GM19467 (cell line): ENCODE measurements at regions not wholly inside any gene's neighbourhood (a gene's known extent, or its start where the extent isn't known, plus 50 kb on each side); places are given as distances from the start of the nearest gene placed in this dataset.
"Not testable (repeated sequence)": the region's sequence is repeated elsewhere in the genome, so short reads cannot be mapped to it uniquely, and the experiment has no call there.

Experiments used
- ATAC-seq: cut with Tn5 transposase; IDR thresholded peaks from one replicate; pipeline ENCODE4 v1.9.1; 2021; ENCODE audit warnings: mild to moderate bottlenecking, moderate library complexity; ENCODE audit not compliant: unreplicated experiment

DNA sequence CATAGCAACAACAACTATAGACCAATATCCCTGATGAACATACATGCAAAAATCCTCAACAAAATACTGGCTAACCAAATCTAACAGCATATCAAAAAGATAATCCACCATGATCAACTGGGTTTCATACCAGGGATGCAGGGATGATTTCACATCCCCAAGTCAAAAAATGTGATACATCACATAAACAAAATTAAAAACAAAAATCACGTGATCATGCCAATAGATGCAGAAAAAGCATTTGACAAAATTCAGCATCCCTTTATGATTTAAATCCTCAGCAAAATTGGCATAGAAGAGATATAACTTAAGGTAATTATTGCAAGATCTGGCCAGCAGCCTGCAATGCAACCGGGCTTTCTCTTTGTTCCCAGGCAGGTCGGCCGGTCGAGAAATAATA lies 735.1 kb upstream of the SGO1 start:
- not testable (repeated sequence) for ATAC-seq

DNA sequence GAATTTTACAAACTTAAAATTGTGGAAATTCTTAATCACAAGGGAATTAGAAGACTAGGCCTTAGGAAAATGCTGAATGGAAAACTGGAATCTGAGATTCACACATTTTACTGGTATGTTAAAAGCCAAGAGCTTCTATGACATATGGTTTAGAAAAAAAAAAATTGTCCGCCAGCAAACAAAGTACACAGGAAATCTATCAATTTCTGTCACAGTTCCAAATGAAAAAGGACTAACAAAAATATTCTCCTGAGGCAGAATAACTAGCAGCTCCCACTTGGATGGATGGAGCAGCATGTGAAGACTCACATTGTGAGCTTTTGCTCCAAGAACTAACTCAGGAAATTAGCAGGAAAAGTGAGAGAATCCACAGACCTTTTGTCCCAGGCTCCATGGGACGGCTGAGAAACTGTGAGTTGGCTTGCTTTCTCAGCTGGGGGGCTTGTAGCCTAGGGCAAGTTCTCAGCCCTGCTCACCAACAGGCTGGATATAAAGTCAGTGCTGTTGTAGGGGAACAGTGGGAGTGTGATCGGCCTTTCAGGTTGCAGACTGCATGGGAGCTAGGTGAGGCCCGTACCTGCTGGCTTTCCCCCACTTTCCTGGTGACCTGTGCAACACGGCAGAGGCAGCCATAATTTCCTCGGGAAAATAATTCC lies 731.1 kb upstream of the SGO1 start:
- no peak for ATAC-seq

DNA sequence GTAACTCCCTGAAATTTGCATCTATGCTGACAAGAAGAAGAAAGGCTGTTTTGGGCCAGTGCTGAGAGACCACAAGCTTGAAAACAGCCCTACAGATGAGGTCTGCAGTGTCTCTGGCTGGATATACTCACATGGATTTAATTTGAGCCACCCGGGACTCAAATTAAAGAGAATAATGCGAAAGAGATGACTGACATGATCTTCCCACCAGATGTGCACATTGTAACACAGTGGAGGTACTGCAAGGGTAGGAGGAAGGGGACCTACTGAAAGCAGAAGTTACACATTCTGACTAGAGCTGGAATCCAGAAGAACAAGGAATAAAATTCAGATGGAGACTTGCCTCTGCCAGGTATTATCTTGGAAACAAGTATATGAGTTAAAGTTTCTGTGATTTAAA lies 728.3 kb upstream of the SGO1 start:
- no peak for ATAC-seq

DNA sequence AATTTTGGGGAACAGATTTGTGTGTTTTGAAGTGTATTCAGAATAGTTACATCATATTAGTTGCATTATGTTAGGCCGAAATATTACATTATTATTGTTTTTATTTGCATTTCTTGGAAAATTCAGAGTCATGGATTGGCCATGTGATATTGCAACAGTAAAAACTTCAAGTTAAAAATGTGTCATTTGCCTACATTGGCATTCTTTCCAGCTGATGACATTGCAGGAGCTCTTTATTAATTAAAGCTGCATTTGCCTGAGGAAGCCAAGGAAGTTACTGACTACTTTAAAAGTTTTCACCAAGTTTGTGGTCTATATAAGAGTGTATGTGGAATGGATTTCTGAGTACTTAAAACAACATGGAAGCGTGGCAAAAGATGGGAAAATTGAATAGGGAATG lies 726.4 kb upstream of the SGO1 start:
- no peak for ATAC-seq

DNA sequence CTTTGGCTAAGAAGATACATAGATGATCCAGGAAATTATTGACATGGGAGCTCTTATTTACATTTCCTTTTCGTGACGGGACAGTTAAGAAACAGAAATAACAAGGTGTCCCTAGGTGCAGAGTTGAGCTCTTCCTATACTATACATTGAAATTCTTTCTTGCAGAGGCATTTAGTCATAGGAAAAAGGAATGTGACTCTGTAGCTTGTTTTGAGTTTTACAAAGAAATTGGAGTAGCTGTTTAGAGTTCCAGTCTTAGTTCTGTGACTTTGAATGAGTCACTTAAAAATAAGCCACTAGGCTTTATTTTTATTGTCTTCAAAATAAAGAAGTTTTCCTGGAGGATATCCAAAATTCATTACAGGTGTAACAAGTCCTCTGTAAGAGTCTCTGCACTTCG lies 723.5 kb upstream of the SGO1 start:
- ATAC-seq, result no peak

DNA sequence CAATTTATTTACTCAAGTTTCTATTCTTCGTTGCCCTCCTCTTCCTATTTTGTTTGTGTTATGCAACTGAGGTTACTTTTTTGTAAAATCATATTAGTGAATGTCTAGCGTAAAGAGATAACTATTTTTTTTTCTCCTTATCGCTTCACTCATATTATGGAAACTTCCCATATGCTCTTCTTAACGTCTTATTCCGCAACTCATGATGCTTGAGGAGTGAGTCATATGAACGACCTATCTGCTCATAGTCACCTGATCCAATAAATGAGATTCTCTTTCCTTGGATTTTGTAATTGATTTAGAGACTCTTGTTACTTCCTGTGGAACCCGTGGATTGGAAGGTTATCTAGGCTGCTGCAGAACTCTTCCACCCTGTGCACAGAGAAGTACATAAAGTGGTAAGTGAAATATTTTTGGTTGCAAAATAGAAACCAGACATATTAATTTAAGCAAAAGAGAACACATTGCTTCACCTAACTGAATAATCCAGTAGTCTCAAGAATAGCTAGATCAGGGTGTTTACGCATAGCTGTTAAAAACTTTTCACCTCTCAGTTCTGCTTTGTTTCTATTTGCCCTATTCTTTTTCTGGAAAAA lies 719.3 kb upstream of the SGO1 start:
- ATAC-seq, result no peak

DNA sequence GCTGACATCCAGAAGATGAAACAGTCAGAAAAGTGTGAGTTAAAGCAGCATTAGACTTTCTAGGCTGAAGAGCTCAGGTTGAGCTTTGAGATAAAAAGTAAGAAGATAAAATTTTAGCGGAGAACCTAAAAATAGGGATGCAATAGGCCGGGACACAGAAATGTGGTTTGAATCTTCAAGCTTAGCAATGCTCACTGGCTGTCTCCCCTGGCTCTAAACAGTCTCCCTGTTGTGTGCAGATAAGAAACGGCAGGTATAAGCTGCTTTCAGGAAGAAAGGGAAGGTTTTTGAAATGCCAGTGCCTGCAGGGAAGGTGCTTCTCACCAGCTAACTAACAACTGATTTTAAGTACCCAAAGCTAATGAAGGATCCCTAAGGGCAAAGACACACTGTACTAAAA lies 718.7 kb upstream of the SGO1 start:
- ATAC-seq, result no peak

DNA sequence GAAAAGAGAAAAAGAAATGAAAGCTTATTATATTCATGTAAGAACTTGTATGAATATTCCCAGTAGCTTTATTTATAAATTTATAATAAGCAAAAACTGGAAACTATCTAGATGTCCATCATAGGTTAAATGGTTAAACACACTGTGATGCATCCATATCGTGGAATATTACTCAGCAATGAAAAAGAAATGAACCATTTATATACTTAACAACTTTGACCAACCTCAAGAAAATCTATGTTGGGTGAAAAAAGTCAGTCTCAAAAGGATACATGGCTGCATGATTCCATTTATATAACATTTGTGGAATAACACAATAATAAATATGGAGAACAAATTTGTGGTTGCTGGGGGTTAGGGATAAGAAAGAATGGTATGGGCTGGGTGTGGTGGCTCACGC lies 713.0 kb upstream of the SGO1 start:
- ATAC-seq, result no peak

DNA sequence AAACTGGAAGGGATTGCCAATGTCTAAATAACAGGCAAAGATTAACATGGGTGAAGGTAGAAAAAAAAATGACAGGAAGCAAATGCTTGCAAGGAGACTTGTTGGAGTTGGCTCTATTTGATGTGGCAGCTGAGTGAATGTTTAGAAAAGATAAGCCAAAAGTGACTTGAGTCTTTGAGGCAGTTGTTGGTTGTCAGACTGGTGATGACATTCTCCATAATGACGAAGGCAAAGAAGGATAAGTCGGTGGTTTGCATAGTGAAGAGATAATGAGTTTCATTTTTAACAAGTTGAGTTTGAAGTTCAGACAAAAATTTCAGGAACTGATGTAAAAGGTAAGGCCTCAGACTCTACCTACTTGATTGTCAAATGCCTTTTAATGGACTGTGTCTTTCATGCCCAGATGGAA lies 704.1 kb upstream of the SGO1 start:
- no peak for ATAC-seq

DNA sequence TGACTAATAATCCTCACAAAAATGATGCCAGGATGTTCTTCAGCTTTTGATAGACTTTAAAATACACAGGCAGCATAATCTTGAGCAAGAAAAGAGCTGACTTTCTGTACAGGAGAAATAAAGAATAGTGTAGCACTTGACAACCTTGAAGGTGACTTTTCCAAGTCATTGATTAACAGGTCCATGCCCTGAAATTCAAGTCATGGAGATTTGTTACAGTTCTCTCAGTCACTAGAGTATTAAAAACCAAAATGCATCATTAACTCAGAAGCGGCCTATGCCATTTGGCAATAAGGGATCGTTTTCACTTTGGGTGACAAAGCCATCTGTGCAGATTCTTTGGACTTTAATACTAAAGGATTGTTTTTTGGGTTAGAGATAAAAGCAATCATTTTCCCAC lies 692.7 kb upstream of the SGO1 start:
- no peak for ATAC-seq

DNA sequence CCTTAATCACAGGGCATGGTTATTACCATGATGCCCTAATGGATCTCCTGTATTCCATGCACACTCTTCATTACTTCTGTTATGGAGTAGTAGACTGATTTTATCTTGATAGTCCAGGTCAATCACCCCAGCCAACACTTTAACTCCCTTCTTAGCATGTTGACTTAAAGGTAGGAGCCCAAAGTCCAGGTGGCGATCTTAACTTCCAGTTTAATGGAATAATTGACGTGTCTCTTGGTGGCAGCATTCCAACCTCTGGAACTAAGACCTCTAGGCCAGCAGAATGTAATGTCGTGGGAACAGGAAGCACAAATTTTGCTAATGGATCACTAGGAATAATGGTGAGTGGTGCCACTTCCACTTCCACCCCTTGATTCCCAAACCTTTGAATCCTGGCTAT lies 687.2 kb upstream of the SGO1 start:
- ATAC-seq, result no peak

DNA sequence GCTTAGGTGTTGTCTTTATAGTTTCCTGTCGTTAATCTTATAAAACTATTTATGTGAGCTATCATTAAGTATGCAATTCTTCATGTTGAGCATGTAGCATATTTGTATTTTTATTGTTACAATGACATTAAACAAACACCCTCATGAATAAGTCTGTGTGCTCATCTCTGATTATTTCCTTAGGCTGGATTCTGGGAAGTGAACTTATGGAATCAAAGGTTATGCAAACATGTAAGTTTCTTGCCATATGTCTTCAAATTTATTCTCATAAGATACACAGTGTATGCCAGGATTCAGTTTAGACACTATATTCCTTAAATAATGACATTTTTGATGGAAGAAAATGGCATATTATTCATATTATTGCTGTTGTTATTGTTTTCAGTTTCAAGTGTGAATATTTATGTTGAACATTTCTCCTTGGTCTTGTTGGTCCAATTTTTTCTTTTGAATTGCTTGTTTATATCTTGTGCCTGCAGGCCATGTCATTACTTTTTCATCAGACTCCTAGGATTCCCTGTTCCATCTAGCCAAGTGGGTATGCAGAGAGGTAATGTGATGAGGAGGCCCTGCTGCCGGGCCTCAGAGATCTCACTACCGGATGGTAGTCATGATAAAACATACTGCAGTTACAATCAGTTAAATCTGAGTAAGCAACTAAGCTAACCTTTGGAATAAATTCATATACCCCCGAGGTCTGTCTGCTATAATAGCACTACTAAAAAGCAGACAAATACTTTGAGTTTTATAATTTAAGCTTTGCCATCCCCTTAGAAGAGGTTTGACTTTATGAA lies 684.3 kb upstream of the SGO1 start:
- ATAC-seq, result no peak

DNA sequence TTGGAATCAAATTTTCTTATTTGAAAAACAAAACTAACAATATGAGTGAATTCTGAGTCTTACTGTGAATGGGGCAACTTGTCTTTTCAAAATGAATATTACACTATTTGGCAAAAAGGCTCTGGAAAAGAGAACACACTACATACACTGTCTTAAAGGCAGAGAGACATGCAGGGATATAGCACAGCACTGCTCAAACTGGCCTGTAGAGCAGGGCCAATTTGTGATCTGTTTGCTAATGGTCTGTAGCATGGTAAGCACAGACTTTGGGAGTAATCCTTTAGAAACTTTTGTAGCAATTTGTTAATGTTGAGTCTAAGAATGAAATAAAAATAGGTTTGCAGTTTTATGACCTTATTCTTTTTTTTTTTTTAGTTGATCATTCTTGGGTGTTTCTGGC lies 679.8 kb upstream of the SGO1 start:
- ATAC-seq, result no peak

DNA sequence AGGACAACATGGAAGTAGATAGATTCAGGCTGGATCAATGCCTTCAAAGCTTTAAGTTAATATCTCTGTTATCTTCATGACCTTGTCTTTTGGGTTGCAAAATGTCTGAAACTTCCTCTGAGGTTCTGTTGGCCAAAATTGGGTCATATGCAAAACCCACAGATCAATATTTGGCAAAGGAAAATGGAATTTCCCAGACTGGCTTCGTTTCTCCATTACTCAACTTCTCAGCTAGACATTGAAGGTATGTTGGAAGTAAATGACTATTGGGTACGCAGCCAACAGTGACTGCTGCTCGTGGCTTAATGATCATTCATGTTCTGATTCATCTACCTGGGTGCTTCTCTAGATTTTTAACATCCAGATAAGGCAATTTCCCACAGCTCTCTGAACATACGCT lies 675.4 kb upstream of the SGO1 start:
- no peak for ATAC-seq

DNA sequence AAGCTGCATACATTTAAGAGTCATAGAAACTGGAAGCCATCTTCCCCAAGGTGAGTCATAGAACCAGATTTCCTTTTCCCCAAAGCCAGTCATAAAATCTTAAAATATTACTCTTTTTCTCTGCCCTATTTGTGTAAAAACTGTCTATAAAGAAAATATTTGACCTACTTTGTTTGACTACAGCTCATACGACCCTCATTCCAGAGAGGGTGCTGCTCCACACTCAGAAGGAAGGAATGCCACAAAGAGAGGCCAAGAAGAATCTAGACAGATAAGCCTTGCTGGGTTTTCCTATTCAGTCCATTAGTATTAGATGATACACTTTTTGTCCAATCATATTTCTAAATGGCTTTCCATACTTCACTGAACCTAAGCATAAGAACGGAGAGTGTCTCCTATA lies 671.6 kb upstream of the SGO1 start:
- no peak for ATAC-seq

DNA sequence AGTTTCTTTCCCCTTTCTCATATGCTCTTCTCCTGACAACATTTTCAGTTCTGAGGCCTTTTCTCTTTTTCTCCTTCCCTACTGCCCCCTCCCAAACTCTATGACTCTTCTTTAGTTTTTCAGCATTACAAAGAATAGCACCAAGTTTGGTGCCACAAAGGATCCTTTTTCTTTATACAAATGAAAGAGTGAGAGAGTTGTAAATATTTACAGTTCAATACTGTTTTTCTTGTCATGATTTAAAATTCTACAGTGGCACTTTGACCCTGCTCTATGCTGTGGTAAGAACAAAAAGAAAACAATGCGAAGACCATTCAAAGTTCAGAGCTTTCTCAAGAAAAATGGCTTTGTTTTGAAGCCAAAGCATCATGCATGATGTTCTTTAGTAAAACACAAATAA lies 667.9 kb upstream of the SGO1 start:
- no peak for ATAC-seq

DNA sequence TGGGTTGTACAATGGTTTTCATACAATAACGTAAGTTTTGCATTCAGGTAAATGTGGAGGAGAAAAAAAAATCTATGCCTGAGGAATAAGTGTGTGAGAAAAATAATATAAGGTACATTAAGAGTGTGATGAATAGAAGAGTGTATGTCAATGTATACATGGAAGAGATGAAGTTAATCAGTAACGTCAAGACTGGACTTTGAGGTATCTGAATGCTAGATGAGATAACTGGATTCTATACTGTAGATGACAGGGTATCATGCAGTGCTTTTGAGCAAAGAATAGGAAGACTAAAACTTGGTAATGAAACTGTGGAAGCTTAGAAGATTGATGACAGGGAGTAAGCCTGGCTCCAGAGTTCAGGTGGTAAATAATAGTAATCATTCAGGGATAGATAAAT lies 666.7 kb upstream of the SGO1 start:
- ATAC-seq, result no peak

DNA sequence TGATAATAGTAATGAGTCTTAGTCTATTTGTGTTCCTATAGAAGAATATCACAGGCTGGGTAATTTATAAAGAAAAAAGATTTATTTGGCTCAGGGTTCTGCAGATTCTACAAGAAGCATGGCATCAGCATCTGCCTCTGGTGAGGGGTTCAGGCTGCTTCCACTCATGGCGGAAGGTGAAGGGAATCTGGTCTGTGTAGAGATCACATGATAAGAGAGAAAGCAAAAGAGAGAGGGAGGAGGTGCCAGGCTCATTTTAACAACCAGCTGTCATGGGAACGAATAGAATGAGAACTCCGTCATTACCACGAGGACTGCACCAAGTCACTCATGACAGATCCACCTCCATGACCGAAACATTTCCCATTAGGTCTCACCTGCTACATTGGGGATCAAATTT lies 664.0 kb upstream of the SGO1 start:
- ATAC-seq, result no peak

DNA sequence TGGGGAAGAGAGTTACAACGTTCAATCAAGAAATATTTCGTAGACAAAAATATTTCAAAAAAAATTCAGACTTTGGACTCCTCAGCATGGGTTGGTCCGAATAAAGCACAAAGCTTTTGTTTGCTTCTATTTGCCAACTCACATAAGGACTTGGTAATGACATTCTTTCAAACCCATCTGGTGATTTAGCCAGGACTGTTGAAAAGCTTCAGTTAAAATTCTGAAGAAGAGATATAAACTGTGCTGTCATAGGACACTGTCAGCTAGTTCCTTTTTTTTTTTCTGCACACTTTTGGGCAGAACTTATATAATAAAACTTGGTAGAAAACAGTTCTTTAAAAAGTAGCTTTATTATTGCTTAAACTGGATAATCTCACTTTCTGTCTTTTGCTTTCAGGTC lies 660.8 kb upstream of the SGO1 start:
- ATAC-seq, result no peak

DNA sequence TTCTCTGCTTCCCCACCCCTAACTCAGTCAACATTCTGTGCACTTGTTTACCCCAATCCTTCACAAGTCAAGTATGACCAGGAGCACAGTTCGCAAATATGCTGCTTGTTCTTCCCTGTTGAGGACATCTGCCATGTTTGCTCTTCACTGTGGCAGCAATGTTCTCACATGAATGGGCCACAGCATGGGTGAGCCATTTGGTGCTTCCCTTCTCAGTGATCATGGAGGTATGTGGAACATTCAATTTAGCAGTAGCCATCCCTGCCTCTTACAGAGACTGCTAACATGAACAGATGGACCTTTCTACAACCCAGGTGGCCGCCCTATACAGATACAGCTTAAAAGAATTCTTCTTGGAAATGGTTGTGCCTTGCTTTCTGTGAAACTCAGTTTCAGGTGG lies 660.1 kb upstream of the SGO1 start:
- ATAC-seq, result no peak

DNA sequence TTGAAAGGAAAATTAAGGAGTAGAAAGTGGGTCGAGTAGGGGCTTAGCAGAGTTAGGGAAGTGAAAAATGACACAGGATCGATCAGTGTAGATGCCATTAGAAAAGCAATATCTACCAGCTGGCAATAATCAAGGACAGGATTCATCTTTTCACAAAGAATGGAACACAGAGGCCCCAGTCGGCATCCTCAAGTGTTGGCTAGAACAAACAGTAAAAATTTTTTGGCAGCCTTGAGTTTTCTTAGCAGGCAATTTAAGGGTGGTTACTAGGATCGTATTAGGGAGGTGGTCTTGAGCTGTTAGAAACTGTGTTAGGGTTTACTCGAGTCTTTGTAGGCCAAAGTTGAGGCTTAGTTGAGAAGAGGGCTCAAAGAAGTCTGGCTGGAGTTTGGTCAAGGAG lies 658.8 kb upstream of the SGO1 start:
- no peak for ATAC-seq
